PC-3 (cell line): ENCODE measurements at regions not wholly inside any gene's neighbourhood (a gene's known extent, or its start where the extent isn't known, plus 50 kb on each side); places are given as distances from the start of the nearest gene placed in this dataset.
"Not testable (repeated sequence)": the region's sequence is repeated elsewhere in the genome, so short reads cannot be mapped to it uniquely, and the experiment has no call there.

Experiments
- ATAC-seq: fragments of 200-7000 bp; cut with Tn5 transposase; 2 replicates; pipeline ENCODE4 v1.9.1; 2020; ENCODE audit warnings: mild to moderate bottlenecking, moderate library complexity
- BruUV-seq: library from RNA; stranded (reverse); fragments of 400-500 nt; replicated peaks from 2 replicates; lab custom pipeline; 2021; lab: Mats Ljungman, UMichigan
- CTCF ChIA-PET: fragments of 300-600 bp; sonication (Branson Sonifier 250); formaldehyde crosslinking; loops from one replicate; lab custom pipeline; 2022; ENCODE audit warnings: antibody characterized with exemption; lab: Charles Lee
- POLR2A ChIA-PET: fragments of 300-600 bp; sonication (Branson Sonifier 250); formaldehyde crosslinking; loops from one replicate; lab custom pipeline; 2022; ENCODE audit warnings: antibody characterized with exemption; ENCODE audit not compliant: unreplicated experiment; lab: Charles Lee
- DNase-seq: peaks from one replicate; pipeline ENCODE4 v3.0.0-alpha.2; 2015
- H2AFZ ChIP-seq: fragments of 300-600 bp; sonication (generic); 2 replicates; pipeline ENCODE4 v1.6.0; 2016; ENCODE audit warnings: antibody characterized with exemption, low read length
- H3F3A ChIP-seq: fragments of 300-600 bp; sonication (generic); one replicate; pipeline ENCODE4 v1.6.0; 2017; ENCODE audit warnings: antibody characterized with exemption, low read length, control low read depth, mild to moderate bottlenecking; ENCODE audit not compliant: unreplicated experiment
- H3K27ac ChIP-seq: fragments of 300-600 bp; sonication (generic); 2 replicates; pipeline ENCODE4 v1.5.1; 2016; ENCODE audit warnings: mild to moderate bottlenecking, low read length
- H3K27me3 ChIP-seq: fragments of 300-600 bp; sonication (generic); 2 replicates; pipeline ENCODE4 v1.6.1; 2016; ENCODE audit warnings: low read length, mixed read lengths
- H3K36me3 ChIP-seq: fragments of 300-600 bp; sonication (generic); 2 replicates; pipeline ENCODE4 v1.6.1; 2016; ENCODE audit warnings: low read depth, mixed run types, low read length, mixed read lengths
- H3K4me1 ChIP-seq: fragments of 300-600 bp; sonication (generic); 2 replicates; pipeline ENCODE4 v1.5.1; 2016; ENCODE audit warnings: low read length; ENCODE audit not compliant: insufficient read depth
- H3K4me2 ChIP-seq: fragments of 300-600 bp; sonication (generic); 2 replicates; pipeline ENCODE4 v1.6.0; 2016; ENCODE audit warnings: low read length
- H3K4me3 ChIP-seq: fragments of 300-600 bp; sonication (generic); 2 replicates; pipeline ENCODE4 v1.5.1; 2016; ENCODE audit warnings: mild to moderate bottlenecking, low read length, mixed read lengths
- H3K79me2 ChIP-seq: fragments of 300-600 bp; sonication (generic); 2 replicates; pipeline ENCODE4 v1.6.1; 2017; ENCODE audit warnings: low read length, mixed read lengths
- H3K9ac ChIP-seq: fragments of 300-600 bp; sonication (generic); 2 replicates; pipeline ENCODE4 v1.6.0; 2016; ENCODE audit warnings: mild to moderate bottlenecking, low read length
- H3K9me2 ChIP-seq: fragments of 300-600 bp; sonication (generic); replicated peaks from 2 replicates; pipeline ENCODE4 v1.6.1; 2016; ENCODE audit warnings: mixed run types, low read length, mixed read lengths
- H3K9me3 ChIP-seq: fragments of 300-600 bp; sonication (generic); 2 replicates; pipeline ENCODE4 v1.6.1; 2016; ENCODE audit warnings: low read length, mixed read lengths
- H4K20me1 ChIP-seq: fragments of 300-600 bp; sonication (generic); 2 replicates; pipeline ENCODE4 v1.6.1; 2016; ENCODE audit warnings: low read length, mixed read lengths
- CTCF ChIP-seq: fragments of 300-600 bp; sonication (generic); conservative IDR thresholded peaks from 2 replicates; pipeline ENCODE4 v1.5.1; 2017; ENCODE audit warnings: antibody characterized with exemption, low read depth, mild to moderate bottlenecking, low read length
- EZH2 ChIP-seq: fragments of 300-600 bp; sonication (generic); IDR thresholded peaks from one replicate; pipeline ENCODE4 v1.6.1; 2017; ENCODE audit warnings: antibody characterized with exemption, mild to moderate bottlenecking, low read length; ENCODE audit not compliant: unreplicated experiment
- EZH2phosphoT487 ChIP-seq: fragments of 300-600 bp; sonication (generic); IDR thresholded peaks from 2 replicates; pipeline ENCODE4 v1.6.1; 2018; ENCODE audit warnings: mild to moderate bottlenecking, antibody characterized with exemption, low read length, borderline replicate concordance
- intact Hi-C: fragments of 100-400 bp; cut with micrococcal nuclease; formaldehyde crosslinking; loops from 2 replicates; pipeline ENCODE4 v1.9.0; 2023

DNA sequence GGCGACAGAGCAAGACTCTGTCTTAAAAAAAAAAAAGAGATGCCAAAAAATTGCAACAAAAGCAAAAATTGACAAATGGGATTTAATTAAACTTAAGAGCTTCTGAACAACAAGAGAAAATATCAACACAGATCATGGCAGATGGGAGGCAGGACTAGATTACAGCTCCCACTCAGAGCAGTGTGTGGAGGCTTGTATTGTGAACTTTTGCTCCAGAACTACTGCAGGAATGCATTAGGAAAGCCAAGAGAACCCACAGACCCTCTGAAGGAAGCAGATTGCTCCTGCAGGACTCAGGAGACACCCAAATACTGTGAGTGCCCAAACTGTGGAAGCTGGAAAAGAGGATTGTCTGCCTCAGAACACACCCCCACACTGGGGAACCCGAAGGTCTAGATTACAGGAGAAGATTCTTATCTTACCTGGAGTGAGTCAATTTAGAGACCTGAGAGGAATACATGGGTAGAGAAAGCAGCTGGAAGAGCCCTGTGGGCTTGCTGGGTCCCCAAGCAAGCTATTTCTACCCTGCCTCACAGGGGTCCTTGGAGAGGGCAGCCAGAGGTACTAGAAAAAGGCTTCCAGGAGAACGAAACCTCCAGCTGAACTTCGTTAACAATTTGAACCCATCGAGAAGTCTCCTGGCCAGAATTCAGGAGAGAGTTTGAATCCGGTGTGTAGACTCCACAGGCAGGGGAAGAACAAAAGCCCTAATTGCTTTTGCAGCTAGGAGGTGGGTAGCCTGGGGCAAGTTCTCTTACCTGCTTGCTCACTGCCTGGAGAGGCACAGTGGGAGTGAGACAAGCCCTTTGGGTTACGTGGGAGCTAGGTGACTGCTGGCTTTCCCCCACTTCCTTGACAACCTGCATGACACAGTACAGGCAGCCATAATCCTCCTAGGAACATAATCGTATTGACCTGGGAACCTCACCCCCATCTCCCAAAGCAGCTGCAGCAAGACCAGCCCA lies 593.4 kb upstream of the RGMB start:
- ChIA-PET CTCF (no interaction called here), POLR2A (no interaction called here)
- no peaks in the 10 kb centered on the region for H4K20me1 ChIP-seq
- H3K9ac ChIP-seq, result no peak overlapping the region
- no peaks in the 10 kb centered on the region for H3K36me3 ChIP-seq
- no peaks in the 10 kb centered on the region for H3K27me3 ChIP-seq
- H3K4me2 ChIP-seq, result no peak overlapping the region
- ATAC-seq, result no peak
- BruUV-seq, result no TSS peak
- TF ChIP-seq EZH2phosphoT487 (no peak), CTCF (no peak), EZH2 (no peak)
- no peaks in the 10 kb centered on the region for H3F3A ChIP-seq
- H2AFZ ChIP-seq, result no peak overlapping the region
- intact Hi-C loops, result no loop called here
- no peaks in the 10 kb centered on the region for H3K79me2 ChIP-seq
- H3K9me2 ChIP-seq, result no peaks in the 10 kb centered on the region
- H3K9me3 ChIP-seq, result no peaks in the 10 kb centered on the region
- H3K4me1 ChIP-seq, result no peaks in the 10 kb centered on the region
- no peak for DNase-seq
- no peak overlapping the region for H3K27ac ChIP-seq
- H3K4me3 ChIP-seq, result no peak overlapping the region

DNA sequence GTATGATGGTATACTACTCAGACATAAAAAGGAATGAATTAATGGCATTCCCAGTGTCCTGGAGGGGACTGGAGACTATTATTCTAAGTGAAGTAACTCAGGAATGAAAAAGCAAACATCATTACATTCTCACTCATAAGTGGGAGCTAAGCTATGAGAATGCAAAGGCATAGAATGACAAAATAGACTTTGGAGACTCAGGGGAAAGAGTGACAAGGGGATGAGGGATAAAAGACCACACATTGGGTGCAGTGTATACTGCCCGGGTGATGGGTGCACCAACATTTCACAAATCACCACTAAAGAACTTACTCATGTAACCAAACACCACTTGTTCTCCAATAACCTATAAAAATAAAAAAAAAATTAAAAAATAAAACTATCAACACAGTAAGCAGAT lies 587.3 kb upstream of the RGMB start:
- intact Hi-C loops, result no loop called here
- Histone ChIP-seq H3K4me1 (peaks cover 8% of the 10 kb centered on the region), H3K36me3 (no peaks in the 10 kb centered on the region), H2AFZ (no peak overlapping the region), H3K4me2 (no peak overlapping the region), H3K9me2 (no peaks in the 10 kb centered on the region), H3K4me3 (no peak overlapping the region), H3F3A (no peaks in the 10 kb centered on the region), H3K9me3 (no peaks in the 10 kb centered on the region), H4K20me1 (no peaks in the 10 kb centered on the region), H3K27me3 (no peaks in the 10 kb centered on the region), H3K79me2 (no peaks in the 10 kb centered on the region), H3K9ac (no peak overlapping the region), H3K27ac (no peak overlapping the region)
- ChIA-PET POLR2A (no interaction called here), CTCF (no interaction called here)
- DNase-seq (no peak), ATAC-seq (peak; percentile 54)
- no peak for TF ChIP-seq EZH2
- no TSS peak for BruUV-seq

- TF ChIP-seq EZH2, result no peak
- no peak for TF ChIP-seq EZH2phosphoT487
- no peak for TF ChIP-seq CTCF
- Histone ChIP-seq H3K9ac (no peak overlapping the region), H3F3A (no peaks in the 10 kb centered on the region), H3K4me3 (no peak overlapping the region), H3K9me3 (no peaks in the 10 kb centered on the region), H3K27ac (no peak overlapping the region), H3K36me3 (no peaks in the 10 kb centered on the region), H3K4me1 (peaks cover 8% of the 10 kb centered on the region), H3K9me2 (no peaks in the 10 kb centered on the region), H4K20me1 (no peaks in the 10 kb centered on the region), H3K27me3 (no peaks in the 10 kb centered on the region), H3K4me2 (0 out of 2 replicates have a peak overlapping the region, but pooled peaks have one; percentile 1), H2AFZ (0 out of 2 replicates have a peak overlapping the region, but pooled peaks have one; percentile 12), H3K79me2 (no peaks in the 10 kb centered on the region)
- POLR2A ChIA-PET, result no interaction called here
- DNase-seq (peak; percentile 55), ATAC-seq (peak; percentile 29)
- intact Hi-C loops, result no loop called here
- BruUV-seq, result no TSS peak
- CTCF ChIA-PET, result no interaction called here
Observed at GRCh38 chr5:98187945-98188344, 585.5 kb upstream of the RGMB start.

- H3K27ac ChIP-seq, H4K20me1 ChIP-seq, H3K4me3 ChIP-seq, ATAC-seq, BruUV-seq, H3K79me2 ChIP-seq, POLR2A ChIA-PET, H3F3A ChIP-seq, CTCF ChIA-PET, H3K4me2 ChIP-seq, H3K9ac ChIP-seq, H2AFZ ChIP-seq, H3K9me3 ChIP-seq, H3K27me3 ChIP-seq, intact Hi-C loops, DNase-seq, H3K36me3 ChIP-seq, H3K9me2 ChIP-seq: not testable (repeated sequence)
- H3K4me1 ChIP-seq, result peaks cover 26% of the 10 kb centered on the region
Observed at GRCh38 chr5:98190344-98190743, 583.1 kb upstream of the RGMB start.
